AG10803 (cell line): ENCODE measurements at regions not wholly inside any gene's neighbourhood (a gene's known extent, or its start where the extent isn't known, plus 50 kb on each side); places are given as distances from the start of the nearest gene placed in this dataset.

ENCODE experiments used
- DNase-seq: peaks from one replicate; pipeline ENCODE4 v3.0.0; 2010; ENCODE audit warnings: low read depth
- H3K4me3 ChIP-seq: 2 replicates; pipeline ENCODE4 v1.5.1; 2011; ENCODE audit warnings: mild to moderate bottlenecking, low read length, control low read depth
- CTCF ChIP-seq: conservative IDR thresholded peaks from 2 replicates; pipeline ENCODE4 v1.5.1; 2011; ENCODE audit warnings: mild to moderate bottlenecking, low read length, control low read depth, inconsistent platforms

GRCh38 chr9:1939926-1940368 is 75.2 kb upstream of the SMARCA2 start:
- TF ChIP-seq CTCF, result peak; percentile 59
- peak; percentile 15 for DNase-seq
- H3K4me3 ChIP-seq, result no peak overlapping the region

GRCh38 chr9:1941989-1942388 is 73.2 kb upstream of the SMARCA2 start:
- TF ChIP-seq CTCF, result peak; percentile 64
- peak; percentile 23 for DNase-seq
- no peak overlapping the region for H3K4me3 ChIP-seq

GRCh38 chr9:1946526-1947283 is 68.4 kb upstream of the SMARCA2 start:
- H3K4me3 ChIP-seq, result no peak overlapping the region
- peak; percentile 27 for DNase-seq
- TF ChIP-seq CTCF, result no peak

- DNase-seq, result no peak
- TF ChIP-seq CTCF, result no peak
- no peak overlapping the region for H3K4me3 ChIP-seq
Measured at GRCh38 chr9:1947438-1947837, 67.7 kb upstream of the SMARCA2 start.

- DNase-seq, result no peak
- no peak overlapping the region for H3K4me3 ChIP-seq
- TF ChIP-seq CTCF, result no peak
Measured at GRCh38 chr9:1948541-1948940, 66.6 kb upstream of the SMARCA2 start.

GRCh38 chr9:1951446-1951845 is 63.7 kb upstream of the SMARCA2 start:
- TF ChIP-seq CTCF, result no peak
- H3K4me3 ChIP-seq, result no peak overlapping the region
- DNase-seq, result no peak

GRCh38 chr9:1952001-1952400 is 63.1 kb upstream of the SMARCA2 start:
- no peak overlapping the region for H3K4me3 ChIP-seq
- no peak for DNase-seq
- no peak for TF ChIP-seq CTCF
